Activated CD8-positive, alpha-beta memory T cell treated with anti-CD3 and anti-CD28 coated beads, Interleukin-2, amount 50 U/mL, for 24 hours (primary cell): ENCODE measurements at regions not wholly inside any gene's neighbourhood (a gene's known extent, or its start where the extent isn't known, plus 50 kb on each side); places are given as distances from the start of the nearest gene placed in this dataset.

ENCODE experiments used
- DNase-seq: peaks from one replicate; pipeline ENCODE4 v3.0.0-alpha.2; 2020; ENCODE audit errors: extremely low read depth

DNA sequence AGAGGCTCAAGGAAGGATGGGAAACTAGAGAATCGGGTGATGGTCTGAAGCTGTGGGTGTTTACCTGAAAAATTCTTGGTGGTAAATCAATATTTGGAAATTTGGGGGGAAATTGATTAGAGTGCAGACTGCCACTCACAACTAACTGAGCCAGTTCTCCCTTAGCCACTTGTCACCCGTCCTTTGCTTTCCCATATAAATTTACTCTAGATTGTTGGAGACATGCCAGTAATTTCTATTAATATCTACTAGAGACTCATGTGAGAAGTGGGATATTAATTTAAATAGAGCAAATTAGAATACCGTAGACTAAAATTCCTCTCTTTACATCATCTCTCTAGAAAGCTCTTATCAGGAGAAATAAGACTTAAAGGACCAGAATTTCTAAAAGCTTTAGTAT is 471.3 kb upstream of the DAB2 start:
- no peak for DNase-seq

- no peak for DNase-seq
Measured at GRCh38 chr5:39892708-39893107, 467.9 kb upstream of the DAB2 start.

GRCh38 chr5:39891376-39891775 is 466.6 kb upstream of the DAB2 start:
- no peak for DNase-seq

DNA sequence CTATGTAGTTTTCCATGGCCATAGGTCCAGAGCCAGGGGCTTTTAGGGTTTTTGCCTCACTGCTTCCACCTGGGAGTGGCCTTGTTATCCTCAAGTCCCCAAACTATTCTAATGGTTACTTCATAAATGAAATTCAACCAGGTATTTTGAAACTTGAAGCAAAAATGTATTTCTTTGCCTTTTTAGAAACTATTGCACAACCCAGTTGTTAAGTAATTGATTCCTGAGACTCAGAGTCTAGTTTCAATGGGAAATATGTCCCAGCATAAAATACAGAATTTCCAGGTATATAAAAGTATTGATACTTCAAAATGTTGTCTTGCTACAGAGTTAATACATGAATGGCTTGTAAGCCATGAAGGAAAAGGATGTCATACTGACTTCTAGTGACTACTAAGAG is 456.2 kb upstream of the DAB2 start:
- no peak for DNase-seq

- no peak for DNase-seq
Measured at GRCh38 chr5:39877479-39877878, 452.7 kb upstream of the DAB2 start.

DNA sequence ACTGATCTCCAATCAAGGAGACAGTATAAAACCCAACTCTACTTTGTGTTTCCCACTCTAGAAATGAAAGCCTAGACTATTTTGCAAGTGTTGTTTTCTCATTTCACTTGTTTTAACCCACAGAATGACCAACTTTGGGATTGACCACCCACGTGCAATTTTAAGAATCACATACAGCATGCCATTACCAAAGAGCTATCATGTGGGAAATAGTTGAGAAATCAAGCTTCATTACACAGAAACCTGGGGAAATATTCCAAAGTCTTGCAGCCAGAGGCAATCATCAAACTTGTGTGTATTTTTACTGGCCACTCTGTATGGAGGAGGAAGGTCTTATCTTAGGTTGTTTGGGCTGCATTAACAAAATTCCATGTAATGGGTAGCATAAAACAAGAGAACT is 451.4 kb upstream of the DAB2 start:
- DNase-seq, result no peak

DNA sequence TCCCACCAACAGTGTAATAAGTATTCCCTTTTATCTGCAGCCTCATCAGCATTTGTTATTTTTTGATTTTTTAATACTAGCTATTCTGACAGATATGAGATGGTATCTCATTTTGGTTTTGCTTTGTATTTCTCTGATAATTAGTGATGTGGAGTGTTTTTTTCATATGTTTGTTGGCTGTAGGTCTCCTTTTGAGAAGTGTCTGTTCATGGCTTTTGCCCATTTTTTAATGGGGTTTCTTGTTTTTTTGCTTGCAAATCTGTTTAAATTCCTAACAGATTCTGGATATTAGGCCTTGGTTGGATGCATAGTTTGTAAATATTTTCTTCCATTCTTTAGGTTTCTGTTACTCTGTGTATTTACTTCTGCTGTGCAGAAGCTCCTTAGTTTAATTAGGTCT is 445.4 kb upstream of the DAB2 start:
- DNase-seq, result no peak

DNA sequence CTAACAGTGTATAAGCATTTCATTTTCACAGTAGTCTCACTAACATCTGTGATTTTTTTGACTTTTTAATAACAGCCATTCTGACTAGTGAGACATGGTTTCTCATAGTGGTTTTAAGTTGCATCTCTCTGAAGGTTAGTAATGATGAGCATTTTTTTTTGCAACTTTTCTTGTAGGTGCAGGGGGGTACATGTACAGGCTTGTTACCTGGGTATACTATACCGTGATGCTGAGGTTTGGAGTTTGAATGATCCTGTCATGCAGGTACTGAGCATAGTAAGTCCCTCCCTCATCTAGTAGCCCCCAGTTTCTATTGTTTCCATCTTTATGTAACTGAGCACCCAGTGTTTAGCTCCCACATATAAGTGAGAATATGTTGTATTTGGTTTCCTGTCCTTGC is 444.6 kb upstream of the DAB2 start:
- no peak for DNase-seq

GRCh38 chr5:39867923-39868322 is 443.1 kb upstream of the DAB2 start:
- no peak for DNase-seq

- no peak for DNase-seq
Measured at GRCh38 chr5:39863926-39864552, 439.3 kb upstream of the DAB2 start.

DNA sequence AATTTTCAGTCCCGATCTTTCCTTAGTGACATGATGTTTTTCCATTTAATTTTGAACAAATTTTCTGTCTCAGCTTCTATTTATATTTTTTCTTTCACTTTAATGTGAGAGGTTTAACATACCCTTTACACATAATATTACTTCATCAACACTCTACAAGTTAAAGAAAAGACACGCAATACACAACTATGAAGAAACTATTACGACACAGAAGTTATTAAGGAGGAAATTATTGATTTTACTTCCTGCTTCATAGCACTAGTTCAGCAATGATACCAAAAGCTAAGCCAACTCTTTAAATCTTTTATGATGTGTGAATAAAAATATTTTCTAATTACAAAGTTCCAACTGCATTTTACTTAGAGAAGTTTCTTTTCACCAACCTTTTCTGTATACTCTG is 432.3 kb upstream of the DAB2 start:
- no peak for DNase-seq

DNA sequence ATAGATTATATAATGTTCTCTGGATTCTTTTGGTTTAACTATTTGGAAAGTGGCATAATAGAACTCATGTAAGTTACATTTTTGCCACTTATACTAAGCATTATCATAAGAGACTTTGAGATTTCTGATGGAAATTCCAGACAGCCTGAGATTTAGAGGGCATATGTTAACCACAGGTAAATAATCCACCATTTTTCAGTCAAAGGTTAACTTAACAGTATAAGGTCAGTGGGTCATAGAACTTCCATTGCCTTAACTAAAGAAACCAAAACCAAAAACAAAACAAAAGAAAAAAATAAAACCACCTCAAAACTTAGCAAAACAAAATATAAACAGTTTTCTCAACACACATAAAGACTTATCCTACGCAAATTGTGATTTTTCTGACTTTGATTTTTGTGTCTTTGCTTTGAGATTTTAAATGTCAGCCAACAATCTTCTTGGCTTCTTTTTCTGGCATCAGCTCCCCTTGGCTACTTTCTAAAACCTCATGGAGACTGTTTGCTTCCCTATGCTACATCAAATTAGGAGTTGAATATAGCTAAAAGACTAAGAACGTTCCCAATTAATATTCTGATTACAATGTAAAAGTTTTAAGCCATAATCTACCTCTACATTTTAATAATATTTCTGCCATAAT is 430.1 kb upstream of the DAB2 start:
- DNase-seq, result no peak

DNA sequence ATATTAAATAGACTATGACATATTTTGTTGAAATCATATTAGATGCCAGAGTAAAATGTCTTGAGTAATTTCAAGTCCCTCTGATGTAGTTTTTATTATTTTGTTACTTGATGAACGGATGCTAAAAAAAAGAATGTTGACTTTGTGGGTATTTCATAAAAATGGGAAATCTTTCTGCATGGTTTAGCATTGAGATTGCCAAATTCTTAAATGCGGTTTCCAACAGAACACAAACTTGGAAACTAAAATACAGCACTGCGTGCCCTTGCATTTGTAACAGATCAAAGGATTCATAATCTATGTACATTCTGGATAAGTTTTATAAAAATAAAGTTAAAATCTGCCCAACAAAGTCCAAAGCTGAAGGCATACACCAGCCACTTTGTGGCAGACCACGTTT is 425.5 kb upstream of the DAB2 start:
- DNase-seq, result no peak

DNA sequence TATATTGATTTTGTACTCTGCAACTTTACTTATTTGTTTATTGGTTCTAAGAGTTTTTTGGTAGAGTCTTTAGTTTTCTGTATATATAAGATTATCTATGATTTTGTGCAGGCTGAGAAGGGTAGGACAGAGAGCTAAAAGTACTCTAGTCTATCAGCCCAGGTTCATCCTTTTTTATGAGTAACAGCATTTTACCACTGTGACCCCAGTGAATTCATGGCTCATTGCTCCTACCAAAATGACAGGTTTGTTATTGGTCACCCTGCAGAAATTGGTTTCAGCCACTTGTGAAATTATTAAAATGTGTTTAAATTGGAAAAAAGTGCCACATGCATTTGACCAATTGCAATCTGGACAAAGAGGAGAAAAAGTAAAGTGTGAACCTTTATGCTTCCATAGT is 421.4 kb upstream of the DAB2 start:
- no peak for DNase-seq

DNA sequence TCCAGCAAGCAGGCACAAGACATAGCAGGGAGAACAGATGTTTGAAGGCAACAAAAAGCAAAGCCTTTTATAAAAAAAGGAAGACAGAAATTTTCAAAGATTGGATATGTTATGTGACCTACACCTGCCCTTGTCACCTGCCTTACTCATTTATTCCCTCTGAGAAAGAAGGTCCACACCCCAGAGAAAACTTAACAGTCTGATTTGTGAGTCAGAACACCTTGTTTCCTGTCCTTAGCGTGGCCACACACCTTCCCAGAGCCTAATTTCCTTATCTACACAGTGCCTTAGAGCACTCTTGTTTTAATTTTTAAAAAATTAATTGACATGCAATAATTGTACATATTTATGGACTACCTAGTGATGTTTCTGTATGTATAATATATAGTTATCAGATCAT is 419.0 kb upstream of the DAB2 start:
- no peak for DNase-seq

DNA sequence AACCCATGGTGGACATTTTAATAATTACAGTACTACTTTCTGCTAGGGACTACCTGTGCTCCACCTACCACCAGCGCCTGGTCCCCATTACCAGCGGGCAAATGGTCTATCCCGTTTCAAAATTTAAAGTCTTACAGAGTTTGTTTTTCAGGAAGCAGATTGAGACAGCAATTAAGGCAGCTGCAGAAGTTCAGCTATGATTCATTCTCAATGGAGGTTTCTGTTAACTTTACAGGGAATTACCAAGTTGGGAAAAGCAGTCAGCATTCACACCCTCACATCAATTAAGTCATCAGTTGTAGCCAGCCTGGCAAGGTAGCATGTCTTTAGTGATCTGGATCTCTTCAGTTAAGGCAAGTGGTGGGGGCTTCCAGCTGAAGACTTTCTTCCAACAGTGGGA is 410.6 kb upstream of the DAB2 start:
- no peak for DNase-seq

DNA sequence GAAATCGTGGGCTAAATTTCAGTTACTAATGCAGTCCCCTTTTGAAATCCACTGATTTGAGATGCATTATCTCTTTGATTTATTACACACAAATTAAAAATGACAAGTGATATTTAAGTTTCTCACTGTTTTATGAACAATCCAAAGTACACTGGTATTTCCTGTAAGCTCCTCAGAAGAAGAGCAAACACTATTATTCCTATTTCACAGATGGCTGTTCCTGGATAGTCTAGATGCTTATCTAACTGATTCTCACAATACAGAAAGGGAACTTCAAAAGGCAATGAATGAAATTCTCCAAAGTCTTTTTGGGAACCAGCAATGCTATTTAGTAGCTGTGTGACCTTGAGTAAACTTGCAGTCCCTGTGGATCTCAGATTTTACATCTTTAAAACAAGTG is 404.7 kb upstream of the DAB2 start:
- DNase-seq, result no peak

DNA sequence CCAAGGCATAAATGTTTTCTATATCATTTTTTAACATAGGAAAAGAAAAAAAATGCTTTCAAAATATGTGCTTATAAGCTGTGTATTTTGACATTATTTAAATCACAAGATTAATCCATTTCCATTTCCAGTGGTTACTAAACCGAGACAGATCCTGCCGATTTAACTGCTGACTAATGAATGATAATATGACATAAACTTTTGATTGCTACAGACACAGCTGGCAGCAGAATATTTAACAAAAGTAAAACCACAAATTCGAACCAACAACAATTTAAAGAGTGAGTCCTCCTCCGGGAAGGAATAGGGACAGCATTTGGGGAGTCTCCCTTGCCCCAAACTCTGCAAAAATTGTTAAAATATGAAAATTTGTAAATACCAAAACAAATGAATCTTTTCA is 401.3 kb upstream of the DAB2 start:
- DNase-seq, result no peak

DNA sequence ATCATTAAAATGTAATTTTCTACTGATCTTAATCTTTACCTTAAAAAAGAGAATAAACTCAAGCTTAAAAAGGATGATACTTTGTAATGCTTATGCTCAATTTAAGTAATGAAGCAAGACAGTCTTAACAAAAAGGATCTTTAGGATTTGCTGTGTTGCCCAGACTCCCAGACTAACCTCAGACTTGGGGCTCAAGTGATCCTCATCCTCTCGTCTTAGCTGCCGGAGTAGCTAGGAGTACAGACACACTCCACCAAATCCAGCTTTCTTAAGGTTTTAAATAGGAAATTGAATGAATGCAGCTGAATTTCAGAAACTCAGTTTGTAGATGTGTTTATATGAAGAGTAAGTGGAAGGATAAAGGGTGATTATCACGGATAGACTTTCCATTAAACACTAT is 400.5 kb upstream of the DAB2 start:
- DNase-seq, result no peak

DNA sequence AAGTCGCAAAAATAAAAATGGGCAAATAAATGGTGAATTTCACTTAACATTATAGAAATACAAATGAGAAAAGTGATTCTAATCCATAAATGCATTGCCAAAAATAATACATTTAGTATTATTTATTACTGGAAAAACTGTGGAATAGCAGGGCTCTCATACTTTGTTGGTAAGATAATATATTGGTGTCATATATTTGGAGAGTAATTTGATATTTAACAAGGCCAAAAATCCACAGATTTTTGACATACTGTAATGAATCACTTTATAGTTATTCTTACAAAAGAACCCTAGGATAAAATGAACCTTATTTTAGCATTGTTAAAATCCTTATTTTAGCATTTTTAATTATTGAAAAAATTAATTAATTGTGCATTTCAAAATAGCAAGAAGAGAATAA is 397.2 kb upstream of the DAB2 start:
- DNase-seq, result no peak

DNA sequence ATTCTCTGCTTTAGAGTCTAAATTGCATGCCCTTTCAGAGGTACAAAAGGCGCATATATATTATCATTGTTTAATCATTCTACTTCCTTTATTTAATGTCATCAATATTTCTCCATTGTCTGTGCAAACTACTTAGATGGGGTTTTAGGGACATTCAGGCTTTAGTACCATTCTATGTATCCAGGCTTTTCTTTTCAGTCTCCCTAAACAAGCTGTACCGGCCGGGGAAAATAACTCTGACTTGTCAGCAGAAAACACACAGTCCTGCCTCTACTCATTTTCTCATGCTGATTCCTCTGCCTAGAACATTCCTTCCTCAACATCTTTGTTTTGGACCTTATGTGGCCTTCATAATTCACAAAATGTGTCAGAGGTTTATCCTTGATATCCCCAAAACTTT is 392.1 kb upstream of the DAB2 start:
- DNase-seq, result no peak

GRCh38 chr5:39816156-39816845 is 391.5 kb upstream of the DAB2 start:
- no peak for DNase-seq

DNA sequence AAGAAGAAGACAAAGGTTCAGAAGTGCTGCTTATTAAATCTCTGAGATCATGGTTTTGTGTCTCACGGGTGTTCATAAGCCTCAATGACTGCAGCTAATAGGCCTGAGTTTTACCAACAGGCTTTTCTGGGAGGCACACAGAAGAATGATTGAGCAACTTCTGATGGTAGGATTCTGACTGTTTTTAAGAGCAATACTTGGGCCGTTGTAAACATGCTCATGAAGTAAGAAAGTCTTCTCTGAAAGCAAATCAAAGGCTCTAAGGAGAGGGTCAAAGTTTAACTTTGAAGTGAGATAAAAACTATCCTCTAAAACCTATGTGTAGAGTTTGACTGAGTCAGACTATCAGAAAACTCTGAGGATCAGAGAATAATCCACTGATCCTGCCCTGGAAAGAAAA is 390.9 kb upstream of the DAB2 start:
- no peak for DNase-seq

DNA sequence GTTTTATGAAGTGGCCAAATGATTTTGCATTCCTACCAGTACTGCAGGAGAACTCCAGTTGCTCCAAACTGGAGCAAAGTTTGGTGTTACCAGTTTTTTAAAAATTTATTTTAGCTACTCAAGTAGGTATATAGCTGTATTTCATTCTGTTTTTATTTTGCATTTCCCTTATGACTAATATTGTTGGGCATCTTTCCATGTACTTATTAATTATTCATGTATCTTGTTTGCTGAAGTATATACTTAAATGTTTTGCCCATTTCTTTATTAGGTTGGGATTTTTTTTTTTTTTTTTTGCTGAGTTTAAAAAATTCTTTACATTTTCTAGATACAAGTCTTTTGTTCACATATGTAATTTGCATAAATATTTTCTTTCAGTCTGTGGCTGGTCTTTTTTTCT is 386.6 kb upstream of the DAB2 start:
- no peak for DNase-seq
